AG08396 (cell line): ENCODE measurements at regions not wholly inside any gene's neighbourhood (a gene's known extent, or its start where the extent isn't known, plus 50 kb on each side); places are given as distances from the start of the nearest gene placed in this dataset.

Experiments used
- DNase-seq: peaks from one replicate; pipeline ENCODE4 v3.0.0; 2012; ENCODE audit warnings: low spot score, mixed read lengths

DNA sequence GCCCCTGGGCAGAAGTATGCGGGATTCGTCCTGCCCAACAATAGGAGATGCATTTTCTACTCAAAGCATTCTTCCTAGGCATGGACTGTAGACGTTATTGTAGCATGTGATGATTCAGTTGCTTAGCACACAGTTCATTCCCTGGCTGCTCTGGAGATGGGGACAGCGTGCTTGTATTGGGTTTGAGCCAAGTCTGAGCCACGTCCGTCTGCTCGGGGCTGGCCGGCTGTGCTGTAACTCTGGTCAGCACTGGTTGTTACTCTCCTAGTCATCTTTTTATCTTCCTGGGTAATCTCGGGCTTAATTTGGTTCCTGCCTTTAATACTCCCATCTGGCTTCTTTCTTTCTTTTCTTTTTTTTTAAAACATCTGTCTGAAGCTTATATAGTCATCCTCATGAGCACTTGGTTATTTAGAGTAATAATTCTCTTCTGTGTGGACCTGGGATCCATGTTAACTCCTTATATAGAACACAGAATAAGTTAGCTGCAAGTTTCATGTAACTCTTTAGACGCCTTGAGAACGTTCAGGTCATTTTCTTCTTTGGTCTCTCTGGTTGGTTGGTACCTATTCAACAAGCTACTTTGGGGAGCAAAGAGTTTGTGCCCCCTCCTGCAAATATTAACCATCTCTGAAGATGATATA, 118.8 kb upstream of the RPS23 start:
- DNase-seq: peak; percentile 85

DNA sequence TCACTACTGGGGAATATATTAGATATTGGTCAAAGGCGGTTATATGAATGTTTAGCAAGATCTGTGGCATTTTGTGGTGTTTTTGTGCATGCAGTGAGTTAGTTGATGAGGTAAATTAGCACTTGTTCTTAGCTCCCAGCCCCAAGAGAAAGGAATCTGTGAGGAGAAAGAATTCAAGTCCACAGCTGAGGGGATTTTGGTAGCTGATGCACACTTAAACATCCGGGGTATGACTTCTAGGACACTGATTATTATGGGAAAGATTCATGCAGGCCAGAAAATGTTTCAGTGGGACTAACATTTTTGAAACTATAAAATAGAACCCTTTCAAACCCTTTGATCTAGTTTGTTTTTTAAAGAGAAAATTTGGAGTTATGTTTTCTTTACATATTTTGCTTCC, 118.2 kb upstream of the RPS23 start:
- DNase-seq: no peak

DNA sequence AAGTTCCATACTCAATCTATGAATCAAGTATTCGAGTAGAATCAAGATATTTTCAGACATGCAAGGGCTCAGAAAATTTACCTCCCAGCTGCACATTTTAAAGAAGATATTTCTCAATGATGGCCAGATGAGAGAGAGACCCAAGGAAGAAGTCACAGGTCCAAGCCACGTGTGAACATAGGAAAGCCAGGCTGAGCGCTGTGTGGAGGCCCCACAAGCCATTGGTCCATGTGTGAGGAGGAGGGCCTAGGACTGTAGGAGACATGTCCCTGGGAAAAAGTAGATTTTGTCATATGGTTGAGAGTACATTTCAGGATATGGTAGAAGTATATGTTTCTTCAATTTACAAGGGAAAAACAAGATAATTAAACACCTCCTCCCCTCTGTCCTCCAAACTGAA, 115.8 kb upstream of the RPS23 start:
- no peak for DNase-seq

DNA sequence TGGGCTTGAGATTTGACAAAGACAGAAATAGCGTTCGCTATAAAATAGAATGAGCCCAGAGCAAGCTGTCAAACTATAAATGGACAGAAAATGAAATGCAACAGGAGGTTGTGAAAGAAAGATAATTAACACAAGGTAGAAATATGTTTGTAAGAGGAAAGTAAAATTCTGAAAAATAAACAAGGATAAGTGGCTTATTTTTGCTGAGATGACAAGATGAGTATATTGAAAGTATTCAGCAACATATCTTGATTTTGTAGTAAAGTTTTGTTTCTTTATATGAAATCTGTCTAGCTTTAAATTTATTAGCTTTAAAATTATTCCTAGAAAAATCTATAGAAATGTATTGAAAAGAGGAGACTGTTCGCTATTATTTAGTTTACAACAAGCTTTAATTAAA, 111.9 kb upstream of the RPS23 start:
- no peak for DNase-seq

DNA sequence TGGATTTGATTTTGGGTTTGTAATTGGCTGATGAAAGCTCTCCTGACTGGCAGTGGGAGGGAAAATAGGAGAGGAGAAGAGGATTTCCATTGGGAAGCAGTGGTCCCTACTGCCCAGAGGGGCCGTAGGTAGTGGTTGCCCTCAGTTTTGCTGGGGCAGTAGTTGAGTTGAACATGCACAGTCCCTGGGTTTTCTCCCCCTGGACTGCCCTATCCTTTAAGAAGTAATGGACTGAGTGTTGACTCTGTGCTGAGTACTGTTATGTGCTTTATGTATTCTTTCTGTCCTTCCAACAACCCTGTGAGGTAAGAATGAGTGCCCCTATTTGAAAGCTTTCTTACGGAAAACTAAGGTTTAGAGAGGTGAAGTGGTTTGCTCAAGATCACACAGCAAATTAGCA, 111.2 kb upstream of the RPS23 start:
- DNase-seq: no peak

DNA sequence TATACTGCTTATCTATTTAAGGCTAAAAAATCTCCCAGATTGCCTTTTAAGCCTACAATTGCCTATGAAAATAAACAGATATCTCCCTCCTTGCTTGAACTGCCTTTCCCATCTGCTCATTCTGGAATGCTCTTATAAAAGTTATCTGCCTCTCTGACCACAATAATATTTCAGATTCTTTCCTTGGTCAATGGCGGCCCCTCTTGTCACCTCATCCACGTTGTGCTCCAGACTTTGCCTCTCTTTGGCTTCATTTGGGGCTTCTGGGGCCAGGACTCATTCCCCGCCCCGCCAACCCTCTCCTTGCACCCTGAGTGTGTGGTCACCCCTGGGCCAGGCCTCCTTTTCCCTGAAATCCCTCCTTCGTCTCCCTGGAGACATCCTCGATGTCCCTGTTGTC, 110.0 kb upstream of the RPS23 start:
- DNase-seq: peak; percentile 20

DNA sequence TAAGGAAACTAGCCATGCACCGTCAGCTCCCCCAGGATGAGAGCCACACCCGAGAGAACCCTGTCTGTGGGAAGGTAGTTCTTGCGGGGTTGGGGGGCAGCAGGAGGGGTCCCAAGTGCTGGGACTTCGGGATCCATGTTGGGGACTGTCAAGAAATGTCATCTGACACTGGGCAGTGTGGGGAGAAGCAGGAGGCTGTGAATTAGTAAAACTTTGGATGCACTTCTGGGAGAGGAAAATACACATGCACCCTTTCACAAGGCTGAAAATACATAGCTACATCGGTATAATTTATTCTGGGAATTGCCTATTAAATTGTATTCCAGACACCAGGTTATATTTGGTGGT, 109.6 kb upstream of the RPS23 start:
- no peak for DNase-seq

DNA sequence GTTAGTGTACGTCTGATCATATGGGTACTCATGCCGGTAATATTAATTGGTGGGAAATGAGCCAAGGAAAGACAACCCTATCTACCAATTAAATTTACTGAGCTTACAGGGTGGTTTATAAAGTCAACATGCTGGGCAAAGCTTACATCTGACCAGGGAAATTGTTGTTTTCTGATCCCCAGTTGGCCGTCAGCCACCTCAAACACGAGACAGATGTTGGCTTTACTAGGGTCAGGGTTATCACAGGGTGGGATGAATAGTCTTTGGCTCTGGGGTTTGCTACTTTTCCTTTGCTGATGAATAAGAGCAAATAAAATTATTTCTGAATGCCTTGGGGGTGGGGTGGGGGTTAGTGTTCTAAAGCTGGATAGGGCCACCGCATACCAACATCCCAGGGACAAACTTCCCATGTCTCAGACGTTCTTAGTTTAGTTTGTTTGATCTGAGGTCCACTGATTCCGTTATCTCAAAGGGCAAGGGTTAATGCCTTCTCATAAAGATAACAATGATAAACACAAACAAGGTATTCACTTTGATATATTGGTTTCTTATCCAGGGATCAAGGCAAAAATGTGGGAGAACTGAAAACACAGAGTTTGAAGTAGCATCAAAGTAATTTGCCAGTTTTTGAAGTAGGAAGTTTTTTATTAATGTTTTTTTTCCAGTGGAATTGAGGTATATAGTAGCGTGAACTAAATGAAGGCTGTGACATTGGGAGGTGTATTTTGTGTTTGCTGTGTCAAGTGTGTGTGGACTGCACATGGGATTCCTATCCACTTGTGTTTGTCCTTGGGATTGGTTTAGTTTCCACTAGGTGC, 109.1 kb upstream of the RPS23 start:
- DNase-seq: no peak

DNA sequence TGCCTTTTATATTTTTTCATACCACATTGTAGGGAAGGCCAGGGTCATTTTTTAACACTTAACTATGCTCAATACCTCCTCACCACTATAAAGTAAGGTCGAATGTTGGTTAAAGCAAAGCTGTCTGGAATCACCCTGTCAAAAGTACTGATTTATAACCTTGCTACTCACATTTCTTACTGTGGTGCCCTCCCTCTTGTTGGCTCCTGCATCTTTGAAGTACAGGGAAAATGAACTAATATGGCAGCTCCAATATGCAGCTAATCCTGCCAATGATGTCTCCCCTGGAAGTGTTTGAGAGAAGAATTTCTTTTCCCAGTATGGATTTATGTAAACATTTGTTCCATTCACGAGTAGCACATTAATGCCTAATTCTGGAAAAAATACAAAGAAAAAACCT, 108.4 kb upstream of the RPS23 start:
- no peak for DNase-seq

DNA sequence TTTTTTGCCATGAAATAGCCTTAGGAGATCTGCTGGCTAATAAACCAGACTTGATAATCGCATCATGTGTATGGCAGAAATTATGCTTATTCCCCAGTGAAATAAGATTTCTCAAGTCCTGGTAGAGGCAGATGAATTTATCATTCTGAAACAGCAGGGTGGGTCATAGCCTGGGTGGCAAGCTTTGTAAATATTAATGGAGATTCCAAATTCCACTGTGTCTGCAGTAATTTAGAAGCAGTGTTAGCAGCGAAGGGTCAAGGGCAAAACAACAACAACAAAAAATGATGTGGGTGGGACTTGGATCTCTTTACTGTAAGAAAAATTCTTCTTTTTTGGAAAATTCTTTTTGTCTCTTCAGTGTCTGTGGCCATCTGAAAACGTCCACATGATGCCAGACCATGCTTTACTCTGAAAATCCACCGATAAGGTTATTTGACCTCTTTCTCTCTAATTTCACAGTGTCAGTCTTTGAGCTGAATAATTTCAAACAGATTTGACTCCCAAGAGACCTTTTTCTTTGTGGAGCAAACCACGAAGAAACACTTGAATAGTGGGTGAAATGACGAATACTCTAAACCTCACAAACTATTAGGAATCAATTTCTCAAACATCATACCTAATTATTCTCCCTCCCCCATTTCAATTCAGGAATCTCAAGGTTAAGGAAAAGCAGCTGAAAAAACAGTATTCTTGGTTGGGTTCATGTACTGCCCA, 106.0 kb upstream of the RPS23 start:
- no peak for DNase-seq

DNA sequence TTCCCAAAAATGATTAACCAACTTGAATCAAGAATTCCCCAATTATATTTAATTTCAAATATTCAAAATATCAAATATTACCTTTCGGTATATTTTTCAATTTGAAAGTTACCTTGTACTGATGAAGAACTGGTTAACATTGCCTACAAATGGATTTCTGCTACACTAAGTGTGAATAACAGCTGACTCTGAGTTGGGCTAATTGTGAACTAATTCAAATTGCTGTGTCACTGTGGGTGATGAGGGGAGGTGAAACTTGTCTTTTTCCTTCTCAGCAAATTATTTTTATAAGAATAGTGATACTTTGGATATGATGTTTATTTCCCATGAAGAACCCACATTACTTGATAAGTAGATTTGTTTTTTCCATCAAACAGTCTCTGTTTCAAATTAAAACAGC, 103.4 kb upstream of the RPS23 start:
- no peak for DNase-seq

DNA sequence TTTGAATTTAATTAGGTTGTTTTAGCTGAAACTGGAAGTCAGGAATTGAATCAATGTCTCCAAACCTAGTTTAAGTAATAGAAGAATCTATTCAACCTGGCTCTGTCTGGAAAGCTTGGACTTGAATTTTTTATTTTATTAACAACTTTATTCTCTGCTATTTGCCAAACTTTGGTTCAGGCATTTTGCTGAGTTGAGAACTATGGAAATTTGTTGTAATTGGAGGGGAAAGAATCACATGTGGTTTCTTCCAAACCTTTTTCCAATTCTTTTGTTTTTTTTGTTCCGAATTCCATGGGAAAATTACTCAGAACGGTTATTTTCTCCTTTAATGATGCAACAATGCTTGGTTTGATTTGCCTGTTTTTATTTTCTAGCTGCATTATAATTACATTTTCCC, 98.2 kb upstream of the RPS23 start:
- no peak for DNase-seq

DNA sequence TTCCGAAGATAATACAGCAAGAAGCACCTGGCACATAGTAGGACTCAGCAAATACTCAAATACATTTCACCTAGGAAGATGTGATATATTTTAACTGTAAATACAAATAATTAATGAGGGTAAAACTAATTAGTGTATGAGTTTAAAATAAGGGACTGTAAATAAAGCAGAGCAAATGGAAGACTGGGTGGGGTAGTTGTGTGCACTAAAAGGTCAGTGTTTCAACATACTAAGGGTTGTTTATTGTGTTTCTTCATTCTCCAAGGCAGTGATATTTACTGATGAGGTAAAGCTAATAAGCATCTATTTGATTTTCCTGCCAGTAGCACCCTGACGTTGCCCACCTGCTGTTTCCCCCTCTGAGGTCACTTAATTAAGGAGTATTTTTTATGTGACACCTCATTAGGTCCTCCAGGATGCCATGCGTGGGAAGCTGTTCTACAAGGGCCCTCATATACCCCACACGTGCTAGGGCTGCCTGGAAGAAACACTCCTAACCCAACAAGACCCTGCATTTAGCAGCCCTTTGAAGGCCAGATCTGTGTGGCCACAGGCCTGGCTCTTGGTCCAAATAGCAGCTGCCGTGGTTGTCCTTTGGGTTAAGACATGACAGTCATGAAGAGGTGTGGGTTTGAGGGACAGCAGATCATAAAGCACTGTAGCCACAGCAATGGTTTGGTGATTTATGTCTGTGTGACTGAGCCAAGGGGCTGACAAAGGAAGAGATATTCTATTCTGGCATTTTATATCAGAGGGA, 97.5 kb upstream of the RPS23 start:
- DNase-seq: no peak

DNA sequence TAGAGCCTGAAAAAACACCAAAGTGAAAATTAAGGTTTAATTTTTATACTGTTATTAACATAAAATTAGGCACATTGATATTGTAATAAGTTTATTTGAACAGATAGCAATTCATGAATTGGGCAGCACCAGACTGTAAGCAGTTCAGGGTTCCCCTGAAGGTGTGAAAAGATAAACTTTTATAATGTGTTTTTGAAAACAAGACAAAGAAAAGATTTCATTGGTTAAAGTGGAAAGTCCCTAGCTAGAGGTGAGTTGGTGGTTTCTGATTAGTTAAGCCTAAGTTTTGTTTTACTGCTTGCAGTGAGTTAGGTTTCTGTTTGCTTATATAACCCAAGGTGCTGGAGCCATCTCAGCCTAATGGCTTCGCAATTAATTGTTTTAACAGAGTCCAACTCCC, 96.5 kb upstream of the RPS23 start:
- DNase-seq: no peak

DNA sequence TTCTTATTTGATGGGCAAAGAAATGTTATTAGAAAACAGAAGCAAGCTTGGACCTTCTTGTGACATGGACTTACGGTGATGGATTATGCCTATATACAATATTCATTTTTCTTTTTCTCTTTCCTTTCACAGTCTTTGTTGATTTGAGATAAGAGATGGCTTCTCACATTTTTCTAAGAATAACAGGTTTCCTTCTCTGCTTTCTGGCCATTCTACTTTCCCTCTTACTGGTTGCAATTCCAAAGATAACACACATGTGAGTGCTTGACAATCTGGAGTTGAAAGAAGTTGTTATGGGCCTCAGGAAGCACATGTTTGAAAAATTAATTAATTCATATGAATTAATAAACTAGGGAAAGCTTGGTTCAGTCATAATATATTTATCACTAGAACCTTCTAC, 89.8 kb upstream of the RPS23 start:
- DNase-seq: no peak

DNA sequence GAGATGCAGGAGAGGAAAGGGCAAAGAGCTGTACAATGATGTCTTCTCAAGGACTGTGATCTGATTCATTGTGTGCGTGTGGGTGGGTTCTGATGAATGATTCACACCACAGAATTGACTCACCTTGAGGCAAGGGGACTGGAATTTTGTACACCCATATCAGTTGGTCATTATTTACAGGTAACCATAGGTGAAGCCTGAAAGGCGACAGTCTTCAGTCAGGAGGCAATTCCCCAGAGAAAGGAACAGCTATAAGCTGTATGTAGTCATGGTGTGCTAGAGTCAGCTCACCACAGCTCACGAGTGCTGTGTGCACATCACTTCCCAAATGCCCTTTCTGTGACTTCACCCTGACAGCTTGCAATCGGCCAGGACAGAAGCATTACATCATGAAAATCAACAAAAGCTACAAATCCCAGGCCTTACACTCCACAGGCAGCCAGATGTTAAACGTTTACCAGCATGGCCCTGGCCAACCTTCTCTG, 87.6 kb upstream of the RPS23 start:
- DNase-seq: peak; percentile 32

DNA sequence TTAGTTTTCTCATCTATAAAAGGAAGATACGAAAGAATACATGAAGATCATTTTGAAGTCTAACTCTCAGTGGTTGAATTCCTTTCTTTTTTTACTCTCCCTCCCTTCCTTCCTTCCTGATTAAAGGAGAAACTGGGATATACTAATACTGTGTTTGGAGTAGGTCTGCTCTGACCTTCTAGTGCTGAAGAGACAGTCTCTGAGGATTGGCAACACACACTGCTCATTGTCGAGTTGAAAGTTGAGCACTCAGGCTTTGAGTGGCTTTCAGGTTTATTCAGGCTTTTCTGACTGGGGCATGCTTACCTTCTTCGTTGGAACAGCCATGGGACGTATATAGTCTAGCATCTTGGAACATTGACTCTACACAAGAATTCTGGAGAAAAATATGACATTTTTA, 86.9 kb upstream of the RPS23 start:
- no peak for DNase-seq

DNA sequence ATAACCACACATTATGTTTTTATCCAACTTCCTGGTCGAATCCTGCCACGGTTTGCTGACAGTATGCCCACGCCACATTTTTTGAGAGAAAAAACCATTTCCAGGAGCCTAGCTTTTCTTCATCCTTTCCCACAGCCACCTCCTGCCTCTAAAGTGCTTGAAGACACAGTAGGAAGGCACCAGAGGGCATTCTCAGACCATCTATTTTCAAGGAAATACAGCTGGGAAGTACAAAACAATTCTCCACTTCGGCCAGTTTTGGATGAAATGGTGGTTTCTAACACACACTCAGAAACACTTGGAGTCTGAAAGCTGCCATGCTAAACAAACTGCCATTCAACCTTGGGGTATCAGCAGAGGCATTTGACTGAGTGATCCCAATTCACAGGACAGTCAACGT, 86.3 kb upstream of the RPS23 start:
- peak; percentile 41 for DNase-seq

DNA sequence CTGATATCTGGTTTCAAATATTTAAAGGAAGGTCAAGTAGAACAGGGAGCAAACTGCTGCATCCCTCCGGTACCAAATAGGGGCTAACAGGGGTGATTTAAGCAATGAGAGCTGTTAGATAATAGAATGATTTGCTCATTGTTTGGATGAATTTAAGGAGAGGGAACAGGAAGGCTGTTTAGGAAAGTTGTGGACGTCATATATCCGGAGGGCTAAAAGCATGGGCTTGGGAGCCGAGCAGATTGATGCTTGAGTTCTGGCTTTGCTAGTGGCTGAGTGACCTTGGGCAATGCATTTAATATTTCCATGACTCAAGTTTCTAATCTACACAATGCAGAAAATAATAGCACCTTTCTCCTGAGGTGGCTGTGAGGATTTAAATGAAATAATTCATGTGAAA, 85.4 kb upstream of the RPS23 start:
- DNase-seq: no peak

DNA sequence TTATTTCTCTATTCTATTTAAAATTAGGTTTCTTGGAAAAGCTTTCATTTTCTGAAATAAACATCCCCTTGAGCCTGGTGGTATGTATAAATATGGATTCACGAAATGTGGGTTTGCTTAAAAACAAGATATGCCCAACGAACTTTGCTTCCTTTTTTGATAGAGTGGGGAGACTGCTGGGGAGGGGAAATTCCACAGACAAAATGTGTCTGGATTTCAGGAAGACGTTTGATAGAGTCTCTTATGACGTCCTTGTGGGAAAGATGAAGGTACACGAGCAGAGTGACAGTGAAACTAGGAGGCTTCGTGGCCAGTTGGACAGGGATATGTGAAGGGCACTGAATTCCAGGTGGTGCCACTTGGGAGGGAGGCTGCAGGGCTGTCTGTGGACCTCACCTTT, 84.5 kb upstream of the RPS23 start:
- no peak for DNase-seq

DNA sequence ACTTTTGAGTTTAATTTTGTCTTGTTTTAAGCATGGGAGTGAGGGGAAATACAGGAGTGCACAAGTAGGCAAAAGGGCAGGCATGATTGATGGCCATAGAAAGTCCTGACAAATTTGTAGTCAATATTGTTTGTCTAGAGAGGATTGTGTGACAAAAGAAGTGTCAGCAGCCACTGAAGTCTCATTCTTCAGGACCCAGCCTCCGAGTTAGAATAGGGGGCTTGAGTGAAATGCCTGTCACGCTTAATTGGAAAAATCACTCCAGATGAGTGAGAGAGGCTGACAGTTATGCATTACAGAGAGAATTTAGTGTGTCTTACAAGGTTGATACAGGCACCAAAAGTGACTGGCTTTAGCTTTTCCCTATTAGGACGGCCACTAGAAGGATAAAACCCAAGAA, 81.9 kb upstream of the RPS23 start:
- DNase-seq: no peak

DNA sequence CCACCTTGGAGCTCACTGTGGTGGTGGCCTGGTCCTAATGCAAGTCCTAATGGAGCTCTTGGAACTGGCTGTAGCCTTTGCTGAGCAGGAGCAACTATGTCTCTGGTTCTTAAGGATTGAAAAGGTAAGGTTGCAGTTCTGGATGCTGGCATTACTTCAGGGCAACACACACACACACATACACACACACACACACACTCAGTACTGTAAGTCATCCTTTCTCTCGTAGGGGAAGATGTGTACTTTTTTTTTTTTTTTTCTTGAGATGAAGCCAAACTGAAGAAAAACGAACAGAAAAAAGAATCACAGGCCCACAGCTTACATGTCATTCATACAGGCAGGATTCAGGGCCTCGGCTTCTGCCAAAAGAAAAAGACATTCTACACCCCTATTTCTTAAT, 81.1 kb upstream of the RPS23 start:
- no peak for DNase-seq

DNA sequence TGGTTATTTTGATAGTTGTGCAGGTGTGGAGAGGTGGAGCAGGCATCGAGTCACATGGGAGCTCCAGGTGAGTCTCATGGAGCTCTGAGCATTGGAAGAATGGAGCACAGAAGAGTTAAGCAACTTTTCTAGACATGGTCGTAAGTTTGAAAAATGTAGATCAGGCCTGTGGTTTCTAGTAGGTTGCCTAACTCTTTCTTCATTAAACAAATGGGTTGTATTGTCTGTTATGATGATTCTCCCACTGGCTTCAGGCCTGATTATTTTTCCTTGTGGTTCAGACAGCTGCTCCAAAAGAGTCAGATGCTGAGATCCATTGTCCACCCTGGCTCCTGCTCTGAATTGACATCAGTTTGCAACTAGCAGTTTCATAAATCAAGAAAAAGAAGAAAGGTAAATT, 80.3 kb upstream of the RPS23 start:
- DNase-seq: no peak
